ENCODE measurements at regions not wholly inside any gene's neighbourhood (a gene's known extent, or its start where the extent isn't known, plus 50 kb on each side); places are given as distances from the start of the nearest gene placed in this dataset.

DNA sequence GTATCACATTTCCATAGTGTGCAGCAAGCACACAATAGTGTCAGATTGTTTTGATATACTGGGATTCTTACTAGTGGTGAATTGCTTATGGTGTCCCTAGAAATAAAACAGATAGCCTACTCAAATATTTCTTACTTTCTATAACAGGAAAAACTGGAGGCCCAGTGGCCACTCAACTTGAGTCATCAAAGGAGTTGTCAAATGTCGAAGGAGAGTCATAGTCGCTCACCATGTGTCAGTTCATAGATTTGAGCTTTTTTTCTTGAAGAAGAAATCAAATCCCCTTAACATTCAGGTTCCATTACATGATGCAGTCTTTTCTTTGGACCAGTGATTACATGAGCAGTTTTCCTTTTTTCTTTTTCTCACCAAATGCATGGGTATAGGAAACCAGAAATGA, 1271.0 kb downstream of the RAPGEF2 start:
- H3K56ac ChIP-seq (replicated peaks; ENCODE audit: insufficient read length, low read depth, low read length) = no peak overlapping the region
- H2BK20ac ChIP-seq (ENCODE audit: low read length) = no peak overlapping the region
- no peak overlapping the region for H2BK12ac ChIP-seq (ENCODE audit: low read depth, low read length)
- no peak for FAIRE-seq
- H3K14ac ChIP-seq (ENCODE audit: insufficient read length) = no peak overlapping the region
- H3K23ac ChIP-seq (ENCODE audit: insufficient read length) = no peak overlapping the region
- CTCF ChIA-PET (ENCODE audit: partially characterized antibody) = no interaction called here
- H3K27me3 ChIP-seq (replicated peaks in 1 of 4; ENCODE audit: control insufficient read depth in 3 of 4, extremely low read depth in 1 of 4, insufficient read depth in 3 of 4, low read length in 3 of 4) = peaks cover 0 to 1% (median 0%) of the 10 kb centered on the region in 4 experiments; a peak in 1 of 7 replicates
- H2AFZ ChIP-seq (ENCODE audit: low read length) = no peak overlapping the region
- H3K79me1 ChIP-seq (ENCODE audit: low read depth, low read length) = no peaks in the 10 kb centered on the region
- H4K5ac ChIP-seq (ENCODE audit: insufficient read length, low read depth, low read length) = no peak overlapping the region
- no peaks in the 10 kb centered on the region for H3K79me2 ChIP-seq (ENCODE audit: control insufficient read depth in 1 of 2, insufficient read depth in 2 of 2, low read length in 2 of 2)
- H3K9me3 ChIP-seq (ENCODE audit: insufficient read depth in 2 of 2, low read depth in 1 of 2, low read length in 1 of 2) = no peaks in the 10 kb centered on the region
- H3K23me2 ChIP-seq (ENCODE audit: low read depth, low read length) = no peaks in the 10 kb centered on the region
- no peak overlapping the region for H4K91ac ChIP-seq (replicated peaks; ENCODE audit: insufficient read length, low read length)
- no peak for DNase-seq (ENCODE audit: low read depth in 1 of 2, low spot score in 2 of 2)
- H2AK5ac ChIP-seq (ENCODE audit: low read depth, low read length) = no peak overlapping the region
- no peaks in the 10 kb centered on the region for H4K20me1 ChIP-seq (replicated peaks in 1 of 2; ENCODE audit: control insufficient read depth in 1 of 2, insufficient read depth in 2 of 2, low read length in 2 of 2)
- TF ChIP-seq EP300 (IDR thresholded peaks at IDR 0.05; ENCODE audit: borderline replicate concordance in 1 of 2, low read depth in 2 of 2, low read length in 2 of 2) = no peak
- TF ChIP-seq, protein P1, sequence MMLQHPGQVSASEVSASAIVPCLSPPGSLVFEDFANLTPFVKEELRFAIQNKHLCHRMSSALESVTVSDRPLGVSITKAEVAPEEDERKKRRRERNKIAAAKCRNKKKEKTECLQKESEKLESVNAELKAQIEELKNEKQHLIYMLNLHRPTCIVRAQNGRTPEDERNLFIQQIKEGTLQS (IDR thresholded peaks at IDR 0.05; ENCODE audit: insufficient read depth, low read depth, low read length) = no peak
- no peak overlapping the region for H3K27ac ChIP-seq (ENCODE audit: low read depth, low read length)
- H2BK15ac ChIP-seq (ENCODE audit: low read length) = no peak overlapping the region
- 100% methylated on average over 2 of the region's 2 CpGs; no CpG with 5 or more reads in 1 of the 2 experiments for WGBS, 2 experiments (ENCODE audit: extremely low coverage in 1 of 2, insufficient coverage in 1 of 2, insufficient read length in 1 of 2, insufficient replicate concordance in 2 of 2, low coverage in 1 of 2, low lambda C conversion rate in 2 of 2, missing lambda C conversion rate in 1 of 2)
- H3K4me3 ChIP-seq (ENCODE audit: extremely low read depth in 1 of 4, insufficient read depth in 2 of 4, low read depth in 3 of 4, low read length in 4 of 4) = no peak overlapping the region
- H3K9ac ChIP-seq (replicated peaks in 1 of 4; ENCODE audit: extremely low read depth in 1 of 4, low read depth in 3 of 4, low read length in 3 of 4) = no peak overlapping the region
- POLR2A ChIA-PET (ENCODE audit: partially characterized antibody) = no interaction called here
- H3K4me1 ChIP-seq (replicated peaks in 1 of 4; ENCODE audit: control insufficient read depth in 3 of 4, insufficient read depth in 4 of 4, low read length in 3 of 4) = no peaks in the 10 kb centered on the region
- H3K4ac ChIP-seq (replicated peaks; ENCODE audit: insufficient read length, low read depth, low read length) = no peak overlapping the region
- H2BK120ac ChIP-seq (replicated peaks; ENCODE audit: low read depth, low read length) = no peak overlapping the region
- no peak overlapping the region for H3K4me2 ChIP-seq (ENCODE audit: insufficient read depth in 1 of 2, low read depth in 2 of 2, low read length in 2 of 2)
- no peaks in the 10 kb centered on the region for H3K36me3 ChIP-seq (ENCODE audit: control insufficient read depth in 2 of 4, insufficient read depth in 4 of 4, low read length in 3 of 4)
- no peak overlapping the region for H4K8ac ChIP-seq (ENCODE audit: extremely low read depth, insufficient read depth, low read length)
- no peak overlapping the region for H2BK5ac ChIP-seq (ENCODE audit: low read depth, low read length)
- H3K18ac ChIP-seq (ENCODE audit: extremely low read depth, low read length) = no peak overlapping the region

Measured in H1 (cell line).